ENCODE measurements at regions not wholly inside any gene's neighbourhood (a gene's known extent, or its start where the extent isn't known, plus 50 kb on each side); places are given as distances from the start of the nearest gene placed in this dataset.

DNA sequence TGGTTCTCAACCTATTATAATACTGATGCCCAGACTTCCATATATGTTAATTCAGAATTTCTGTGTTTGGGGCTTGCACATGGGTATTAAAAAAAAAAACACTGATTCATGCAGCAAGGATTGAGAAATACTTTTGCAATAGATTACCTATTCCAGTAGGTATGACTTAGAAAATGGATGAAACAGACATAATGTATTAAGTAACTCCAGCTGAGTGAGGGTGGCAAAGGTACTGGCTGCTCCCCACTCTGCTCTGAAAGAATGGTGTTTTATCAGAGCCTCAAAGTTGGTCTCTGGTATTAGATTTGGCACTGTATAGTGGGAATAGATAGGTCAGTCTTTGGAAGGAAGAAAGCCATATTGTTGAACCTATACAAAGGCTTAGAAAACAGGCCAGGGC lies 234.3 kb upstream of the FOLH1 start:
- TF ChIP-seq ATF3 (IDR thresholded peaks at IDR 0.05), result no peak
- no peak for TF ChIP-seq SP1 (IDR thresholded peaks at IDR 0.05)
- TF ChIP-seq, protein P1, sequence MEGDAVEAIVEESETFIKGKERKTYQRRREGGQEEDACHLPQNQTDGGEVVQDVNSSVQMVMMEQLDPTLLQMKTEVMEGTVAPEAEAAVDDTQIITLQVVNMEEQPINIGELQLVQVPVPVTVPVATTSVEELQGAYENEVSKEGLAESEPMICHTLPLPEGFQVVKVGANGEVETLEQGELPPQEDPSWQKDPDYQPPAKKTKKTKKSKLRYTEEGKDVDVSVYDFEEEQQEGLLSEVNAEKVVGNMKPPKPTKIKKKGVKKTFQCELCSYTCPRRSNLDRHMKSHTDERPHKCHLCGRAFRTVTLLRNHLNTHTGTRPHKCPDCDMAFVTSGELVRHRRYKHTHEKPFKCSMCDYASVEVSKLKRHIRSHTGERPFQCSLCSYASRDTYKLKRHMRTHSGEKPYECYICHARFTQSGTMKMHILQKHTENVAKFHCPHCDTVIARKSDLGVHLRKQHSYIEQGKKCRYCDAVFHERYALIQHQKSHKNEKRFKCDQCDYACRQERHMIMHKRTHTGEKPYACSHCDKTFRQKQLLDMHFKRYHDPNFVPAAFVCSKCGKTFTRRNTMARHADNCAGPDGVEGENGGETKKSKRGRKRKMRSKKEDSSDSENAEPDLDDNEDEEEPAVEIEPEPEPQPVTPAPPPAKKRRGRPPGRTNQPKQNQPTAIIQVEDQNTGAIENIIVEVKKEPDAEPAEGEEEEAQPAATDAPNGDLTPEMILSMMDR (IDR thresholded peaks at IDR 0.05; ENCODE audit: low read depth, low read length, missing input control), result no peak
- TF ChIP-seq RAD21 (IDR thresholded peaks at IDR 0.05), result no peak
- TF ChIP-seq, protein P2, sequence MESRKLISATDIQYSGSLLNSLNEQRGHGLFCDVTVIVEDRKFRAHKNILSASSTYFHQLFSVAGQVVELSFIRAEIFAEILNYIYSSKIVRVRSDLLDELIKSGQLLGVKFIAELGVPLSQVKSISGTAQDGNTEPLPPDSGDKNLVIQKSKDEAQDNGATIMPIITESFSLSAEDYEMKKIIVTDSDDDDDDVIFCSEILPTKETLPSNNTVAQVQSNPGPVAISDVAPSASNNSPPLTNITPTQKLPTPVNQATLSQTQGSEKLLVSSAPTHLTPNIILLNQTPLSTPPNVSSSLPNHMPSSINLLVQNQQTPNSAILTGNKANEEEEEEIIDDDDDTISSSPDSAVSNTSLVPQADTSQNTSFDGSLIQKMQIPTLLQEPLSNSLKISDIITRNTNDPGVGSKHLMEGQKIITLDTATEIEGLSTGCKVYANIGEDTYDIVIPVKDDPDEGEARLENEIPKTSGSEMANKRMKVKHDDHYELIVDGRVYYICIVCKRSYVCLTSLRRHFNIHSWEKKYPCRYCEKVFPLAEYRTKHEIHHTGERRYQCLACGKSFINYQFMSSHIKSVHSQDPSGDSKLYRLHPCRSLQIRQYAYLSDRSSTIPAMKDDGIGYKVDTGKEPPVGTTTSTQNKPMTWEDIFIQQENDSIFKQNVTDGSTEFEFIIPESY (IDR thresholded peaks at IDR 0.05), result no peak
- no peak for TF ChIP-seq JUND (IDR thresholded peaks at IDR 0.05)
- no peak for TF ChIP-seq EGR1 (IDR thresholded peaks at IDR 0.05; ENCODE audit: low read depth in 2 of 2)
